Fibroblast of lung (primary cell): ENCODE measurements at regions not wholly inside any gene's neighbourhood (a gene's known extent, or its start where the extent isn't known, plus 50 kb on each side); places are given as distances from the start of the nearest gene placed in this dataset.
A peak's percentile ranks its signal among the peaks of the same experiment; 100 is the strongest.

Experiments used
- DNase-seq, 2 donors: peaks; one replicate each; pipeline versions ENCODE4 v3.0.0 to v3.0.0-alpha.2; 2010; ENCODE audit warnings: low read depth in 2 of 2
- H2AFZ ChIP-seq: 2 replicates; pipeline ENCODE4 v1.5.1; 2012; ENCODE audit warnings: low read length, control low read depth, inconsistent platforms
- H3K27ac ChIP-seq: 2 replicates; pipeline ENCODE4 v1.5.1; 2011; ENCODE audit warnings: low read length, control low read depth; ENCODE audit not compliant: insufficient read depth
- H3K27me3 ChIP-seq: 2 replicates; pipeline ENCODE4 v1.5.1; 2011; ENCODE audit warnings: mild to moderate bottlenecking, low read length; ENCODE audit not compliant: control insufficient read depth, insufficient read depth
- H3K36me3 ChIP-seq: 2 replicates; pipeline ENCODE4 v1.5.1; 2011; ENCODE audit warnings: low read length; ENCODE audit not compliant: control insufficient read depth, insufficient read depth
- H3K4me1 ChIP-seq: 2 replicates; pipeline ENCODE4 v1.5.1; 2011; ENCODE audit warnings: low read length; ENCODE audit not compliant: control insufficient read depth, insufficient read depth; ENCODE audit errors: extremely low read depth
- H3K4me2 ChIP-seq: 2 replicates; pipeline ENCODE4 v1.5.1; 2011; ENCODE audit warnings: low read length, control low read depth; ENCODE audit not compliant: insufficient read depth; ENCODE audit errors: extremely low read depth
- H3K4me3 ChIP-seq, 4 experiments: fragments of 200-600 bp in 1 of 4; sonication (generic) in 1 of 4; replicated peaks in 1 of 4; 2 replicates each; pipeline ENCODE4 v1.5.1; 2011 to 2016; ENCODE audit warnings: low read length in 4 of 4, low read depth in 3 of 4, mild to moderate bottlenecking in 3 of 4, control low read depth in 2 of 4, inconsistent platforms in 1 of 4, mixed read lengths in 1 of 4; ENCODE audit not compliant: insufficient read depth in 1 of 4; ENCODE audit errors: control extremely low read depth in 1 of 4
- H3K79me2 ChIP-seq: 2 replicates; pipeline ENCODE4 v1.5.1; 2012; ENCODE audit warnings: mild to moderate bottlenecking, low read length, inconsistent platforms; ENCODE audit not compliant: control insufficient read depth, insufficient read depth
- H3K9ac ChIP-seq: 2 replicates; pipeline ENCODE4 v1.5.1; 2011; ENCODE audit warnings: mild to moderate bottlenecking, low read length, control low read depth; ENCODE audit not compliant: insufficient read depth
- H3K9me3 ChIP-seq: 2 replicates; pipeline ENCODE4 v1.5.1; 2012; ENCODE audit warnings: low read depth, low read length; ENCODE audit not compliant: control insufficient read depth, insufficient read depth
- H4K20me1 ChIP-seq: 2 replicates; pipeline ENCODE4 v1.5.1; 2011; ENCODE audit warnings: low read length; ENCODE audit not compliant: control insufficient read depth, insufficient read depth; ENCODE audit errors: extremely low read depth
- CTCF ChIP-seq, 2 donors: IDR thresholded peaks in 1 of 2; conservative IDR thresholded peaks in 1 of 2; 1 replicate in 1 of 2; 2 replicates in 1 of 2; pipeline ENCODE4 v1.5.1; 2011 to 2012; ENCODE audit warnings: low read length in 2 of 2, control low read depth in 1 of 2, inconsistent platforms in 1 of 2, low read depth in 1 of 2, mild to moderate bottlenecking in 1 of 2
- EZH2 ChIP-seq: IDR thresholded peaks from 2 replicates; pipeline ENCODE4 v1.5.1; 2012; ENCODE audit warnings: low read length, control low read depth, mild to moderate bottlenecking; ENCODE audit errors: missing control alignments

- no peak overlapping the region for H3K9ac ChIP-seq
- H3K36me3 ChIP-seq, result no peaks in the 10 kb centered on the region
- TF ChIP-seq EZH2 (no peak), CTCF (conservative IDR thresholded peaks at IDR 0.05 in 1 of 2, IDR thresholded peaks at IDR 0.05 in 1 of 2; ENCODE audit: low read depth in 1 of 2, low read length in 2 of 2) (no peak)
- H3K4me2 ChIP-seq, result no peak overlapping the region
- no peaks in the 10 kb centered on the region for H3K4me1 ChIP-seq
- no peak for DNase-seq
- no peak overlapping the region for H2AFZ ChIP-seq
- H4K20me1 ChIP-seq, result no peaks in the 10 kb centered on the region
- no peak overlapping the region for H3K27ac ChIP-seq
- no peaks in the 10 kb centered on the region for H3K9me3 ChIP-seq
- H3K27me3 ChIP-seq, result no peaks in the 10 kb centered on the region
- no peak overlapping the region for H3K4me3 ChIP-seq
- no peaks in the 10 kb centered on the region for H3K79me2 ChIP-seq
These were observed 82.9 kb downstream of the FAM43A start for GRCh38 chr3:194768586-194768985.

DNA sequence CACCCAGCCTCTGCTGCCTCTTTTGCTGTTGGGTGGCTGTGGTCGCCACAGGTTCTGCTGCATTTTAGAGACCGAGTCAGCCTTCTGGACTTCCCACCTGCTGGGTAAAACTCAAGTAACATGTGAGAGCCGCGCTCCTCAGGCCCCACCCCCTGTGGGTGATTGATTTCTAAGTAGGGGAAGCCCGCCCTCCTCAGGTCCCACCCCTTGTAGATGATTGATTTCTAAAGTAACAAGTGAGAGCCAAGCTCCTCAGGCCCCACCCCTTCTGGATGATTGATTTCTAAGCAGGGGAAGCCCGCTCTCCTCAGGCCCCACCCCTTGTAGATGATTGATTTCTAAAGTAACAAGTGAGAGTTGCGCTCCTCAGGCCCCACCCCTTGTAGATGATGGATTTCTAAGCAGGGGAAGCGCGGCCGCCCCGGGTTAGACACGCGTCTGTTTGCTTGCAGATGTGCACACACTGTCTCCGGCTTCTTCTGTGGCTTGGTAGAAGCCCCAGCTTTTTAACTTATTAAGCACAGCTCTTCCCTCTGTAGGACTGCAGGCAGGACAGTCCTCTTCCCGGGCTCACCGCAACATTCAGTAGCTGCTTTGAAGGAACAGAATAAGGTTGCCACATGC lies 83.4 kb downstream of the FAM43A start:
- TF ChIP-seq EZH2 (no peak), CTCF (conservative IDR thresholded peaks at IDR 0.05 in 1 of 2, IDR thresholded peaks at IDR 0.05 in 1 of 2; ENCODE audit: low read depth in 1 of 2, low read length in 2 of 2) (no peak)
- no peaks in the 10 kb centered on the region for H3K9me3 ChIP-seq
- no peaks in the 10 kb centered on the region for H4K20me1 ChIP-seq
- H3K4me3 ChIP-seq, result peak overlapping the region in 2 of 4 experiments; percentile 30 to 35
- H3K27me3 ChIP-seq, result peaks cover 2% of the 10 kb centered on the region
- peak; percentile 86 to 94 for DNase-seq
- no peaks in the 10 kb centered on the region for H3K36me3 ChIP-seq
- peak overlapping the region; percentile 11 for H3K4me2 ChIP-seq
- H3K4me1 ChIP-seq, result no peaks in the 10 kb centered on the region
- no peak overlapping the region for H3K27ac ChIP-seq
- no peak overlapping the region for H3K9ac ChIP-seq
- peak overlapping the region; percentile 43 for H2AFZ ChIP-seq
- no peaks in the 10 kb centered on the region for H3K79me2 ChIP-seq

GRCh38 chr3:194772241-194773000 lies 86.7 kb downstream of the FAM43A start:
- H4K20me1 ChIP-seq, result no peaks in the 10 kb centered on the region
- H3K4me3 ChIP-seq, result no peak overlapping the region
- no peaks in the 10 kb centered on the region for H3K4me1 ChIP-seq
- peaks cover 4% of the 10 kb centered on the region for H3K27me3 ChIP-seq
- H3K36me3 ChIP-seq, result no peaks in the 10 kb centered on the region
- H2AFZ ChIP-seq, result no peak overlapping the region
- H3K4me2 ChIP-seq, result no peak overlapping the region
- no peak overlapping the region for H3K9ac ChIP-seq
- no peak overlapping the region for H3K27ac ChIP-seq
- TF ChIP-seq CTCF (conservative IDR thresholded peaks at IDR 0.05 in 1 of 2, IDR thresholded peaks at IDR 0.05 in 1 of 2; ENCODE audit: low read depth in 1 of 2, low read length in 2 of 2), result no peak
- TF ChIP-seq EZH2, result no peak
- H3K9me3 ChIP-seq, result no peaks in the 10 kb centered on the region
- no peaks in the 10 kb centered on the region for H3K79me2 ChIP-seq
- no peak for DNase-seq
